Neuron (in vitro differentiated cells): ENCODE measurements at regions not wholly inside any gene's neighbourhood (a gene's known extent, or its start where the extent isn't known, plus 50 kb on each side); places are given as distances from the start of the nearest gene placed in this dataset.

Source experiments
- H2AFZ ChIP-seq: one replicate; pipeline ENCODE4 v1.6.1; 2013; ENCODE audit warnings: low read depth, mild to moderate bottlenecking, inconsistent platforms, low read length, moderate library complexity
- H3K27me3 ChIP-seq: one replicate; pipeline ENCODE4 v1.6.1; 2013; ENCODE audit warnings: low read length; ENCODE audit not compliant: insufficient read depth
- H3K36me3 ChIP-seq: one replicate; pipeline ENCODE4 v1.6.1; 2013; ENCODE audit warnings: low read length; ENCODE audit not compliant: insufficient read depth
- H3K4me1 ChIP-seq: one replicate; pipeline ENCODE4 v1.6.1; 2013; ENCODE audit warnings: low read length; ENCODE audit not compliant: insufficient read depth
- H3K4me3 ChIP-seq: 2 replicates; pipeline ENCODE4 v1.5.1; 2013; ENCODE audit warnings: mild to moderate bottlenecking, low read length, moderate library complexity
- H3K9me3 ChIP-seq: one replicate; pipeline ENCODE4 v1.6.1; 2013; ENCODE audit warnings: low read length

GRCh38 chr18:75497576-75498235 lies 70.2 kb upstream of the SMIM21 start:
- Histone ChIP-seq H3K36me3 (no peaks in the 10 kb centered on the region), H3K9me3 (no peaks in the 10 kb centered on the region), H3K4me3 (no peak overlapping the region), H2AFZ (no peak overlapping the region), H3K27me3 (no peaks in the 10 kb centered on the region), H3K4me1 (no peaks in the 10 kb centered on the region)

- Histone ChIP-seq H2AFZ (no peak overlapping the region), H3K4me3 (no peak overlapping the region), H3K36me3 (no peaks in the 10 kb centered on the region), H3K9me3 (no peaks in the 10 kb centered on the region), H3K4me1 (no peaks in the 10 kb centered on the region), H3K27me3 (no peaks in the 10 kb centered on the region)
Measured at GRCh38 chr18:75496151-75496550, 68.6 kb upstream of the SMIM21 start.

- no peaks in the 10 kb centered on the region for H3K36me3 ChIP-seq
- H3K4me1 ChIP-seq = no peaks in the 10 kb centered on the region
- H2AFZ ChIP-seq = no peak overlapping the region
- H3K4me3 ChIP-seq = no peak overlapping the region
- no peaks in the 10 kb centered on the region for H3K9me3 ChIP-seq
- peaks cover 2% of the 10 kb centered on the region for H3K27me3 ChIP-seq
Measured at GRCh38 chr18:75492852-75493251, 65.3 kb upstream of the SMIM21 start.

GRCh38 chr18:75491361-75491760 lies 63.9 kb upstream of the SMIM21 start:
- H3K9me3 ChIP-seq = no peaks in the 10 kb centered on the region
- no peaks in the 10 kb centered on the region for H3K4me1 ChIP-seq
- H3K36me3 ChIP-seq = no peaks in the 10 kb centered on the region
- peaks cover 2% of the 10 kb centered on the region for H3K27me3 ChIP-seq
- H3K4me3 ChIP-seq = no peak overlapping the region
- no peak overlapping the region for H2AFZ ChIP-seq

- H3K36me3 ChIP-seq = no peaks in the 10 kb centered on the region
- H3K4me1 ChIP-seq = no peaks in the 10 kb centered on the region
- no peak overlapping the region for H3K4me3 ChIP-seq
- peaks cover 2% of the 10 kb centered on the region for H3K27me3 ChIP-seq
- no peak overlapping the region for H2AFZ ChIP-seq
- H3K9me3 ChIP-seq = no peaks in the 10 kb centered on the region
Measured at GRCh38 chr18:75489493-75490190, 62.1 kb upstream of the SMIM21 start.

GRCh38 chr18:75483662-75484061 lies 56.2 kb upstream of the SMIM21 start:
- Histone ChIP-seq H3K4me1 (no peaks in the 10 kb centered on the region), H3K36me3 (no peaks in the 10 kb centered on the region), H3K4me3 (no peak overlapping the region), H2AFZ (no peak overlapping the region), H3K27me3 (no peaks in the 10 kb centered on the region), H3K9me3 (no peaks in the 10 kb centered on the region)

- Histone ChIP-seq H3K4me1 (no peaks in the 10 kb centered on the region), H3K36me3 (no peaks in the 10 kb centered on the region), H3K27me3 (no peaks in the 10 kb centered on the region), H2AFZ (no peak overlapping the region), H3K4me3 (no peak overlapping the region), H3K9me3 (no peaks in the 10 kb centered on the region)
Measured at GRCh38 chr18:75482880-75483279, 55.4 kb upstream of the SMIM21 start.

- no peaks in the 10 kb centered on the region for H3K27me3 ChIP-seq
- no peaks in the 10 kb centered on the region for H3K36me3 ChIP-seq
- no peak overlapping the region for H3K4me3 ChIP-seq
- no peaks in the 10 kb centered on the region for H3K4me1 ChIP-seq
- no peaks in the 10 kb centered on the region for H3K9me3 ChIP-seq
- no peak overlapping the region for H2AFZ ChIP-seq
Measured at GRCh38 chr18:75480487-75480886, 53.0 kb upstream of the SMIM21 start.

- no peaks in the 10 kb centered on the region for H3K4me1 ChIP-seq
- no peaks in the 10 kb centered on the region for H3K9me3 ChIP-seq
- no peak overlapping the region for H2AFZ ChIP-seq
- no peaks in the 10 kb centered on the region for H3K36me3 ChIP-seq
- no peak overlapping the region for H3K4me3 ChIP-seq
- H3K27me3 ChIP-seq = no peaks in the 10 kb centered on the region
Measured at GRCh38 chr18:75478996-75479880, 51.7 kb upstream of the SMIM21 start.

- Histone ChIP-seq H3K27me3 (no peaks in the 10 kb centered on the region), H3K9me3 (no peaks in the 10 kb centered on the region), H2AFZ (no peak overlapping the region), H3K36me3 (no peaks in the 10 kb centered on the region), H3K4me3 (no peak overlapping the region), H3K4me1 (no peaks in the 10 kb centered on the region)
Measured at GRCh38 chr18:75477900-75478299, 50.4 kb upstream of the SMIM21 start.
